ENCODE measurements at regions not wholly inside any gene's neighbourhood (a gene's known extent, or its start where the extent isn't known, plus 50 kb on each side); places are given as distances from the start of the nearest gene placed in this dataset.

- DNase-seq (ENCODE audit: low read depth in 2 of 3, low spot score in 2 of 3): no peak
These were observed 683.5 kb downstream of the TUSC7 start for GRCh38 chr3:117393119-117393518.

DNA sequence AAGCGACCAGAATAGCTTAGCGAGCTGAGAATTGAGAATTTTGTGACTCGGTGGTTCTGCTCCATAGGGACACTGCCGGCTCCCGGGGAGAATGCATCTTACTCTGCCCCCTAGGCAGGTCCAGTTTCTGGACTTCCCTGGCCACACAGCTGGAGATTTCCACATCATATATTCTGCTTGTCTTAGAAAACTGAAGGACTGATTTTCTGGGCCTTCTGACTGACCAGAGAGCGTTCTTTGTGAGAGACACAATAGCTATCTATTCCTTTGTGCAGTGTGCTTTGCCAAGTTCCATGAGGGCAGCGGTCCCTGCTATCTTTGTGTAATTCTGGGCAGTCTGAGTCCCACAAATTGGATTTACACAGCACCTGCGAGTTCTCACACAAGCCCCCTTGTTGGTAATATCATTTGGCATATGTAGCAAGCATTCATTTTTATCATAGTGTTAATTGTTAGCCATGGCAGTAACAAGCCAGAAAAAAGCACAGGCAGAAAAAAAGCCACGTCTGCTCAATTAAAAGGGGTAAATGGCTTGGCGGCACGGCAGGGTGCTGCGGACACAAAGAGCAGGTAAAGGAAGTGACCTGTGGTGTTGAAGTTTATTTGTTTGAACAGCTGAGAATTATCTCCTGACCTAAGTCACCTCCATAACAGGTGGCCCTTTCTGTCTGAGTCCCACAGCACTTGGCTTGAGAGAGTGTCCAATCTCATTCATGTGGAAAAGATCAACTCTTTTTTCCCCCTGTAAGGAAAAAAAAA, 688.7 kb downstream of the TUSC7 start:
- DNase-seq (ENCODE audit: low read depth in 2 of 3, low spot score in 2 of 3): no peak

- DNase-seq (ENCODE audit: low read depth in 2 of 3, low spot score in 2 of 3): no peak
These were observed 689.9 kb downstream of the TUSC7 start for GRCh38 chr3:117399311-117400078.

- DNase-seq (ENCODE audit: low read depth in 2 of 3, low spot score in 2 of 3): no peak
These were observed 690.7 kb downstream of the TUSC7 start for GRCh38 chr3:117400303-117400702.

- DNase-seq (ENCODE audit: low read depth in 2 of 3, low spot score in 2 of 3): no peak
These were observed 694.6 kb downstream of the TUSC7 start for GRCh38 chr3:117404141-117404540.

DNA sequence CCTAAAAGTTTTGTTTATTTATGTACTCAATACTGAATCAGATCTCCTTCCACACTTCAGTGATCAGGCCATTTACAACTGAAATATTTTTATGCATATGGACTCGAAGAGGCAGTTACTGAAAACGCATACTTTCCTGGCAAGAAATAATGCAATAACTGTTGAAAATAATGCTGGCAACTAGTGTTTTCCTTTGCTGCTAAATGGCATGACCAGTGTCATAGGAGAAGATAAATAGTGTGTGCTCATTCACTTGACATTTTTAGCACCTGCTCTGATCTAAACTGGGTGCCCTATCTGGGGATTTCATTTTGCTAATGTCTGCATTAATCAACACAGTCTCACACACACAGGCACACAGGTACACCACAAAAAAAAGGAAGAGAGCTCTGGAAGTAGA, 695.2 kb downstream of the TUSC7 start:
- no peak for DNase-seq (ENCODE audit: low read depth in 2 of 3, low spot score in 2 of 3)

DNA sequence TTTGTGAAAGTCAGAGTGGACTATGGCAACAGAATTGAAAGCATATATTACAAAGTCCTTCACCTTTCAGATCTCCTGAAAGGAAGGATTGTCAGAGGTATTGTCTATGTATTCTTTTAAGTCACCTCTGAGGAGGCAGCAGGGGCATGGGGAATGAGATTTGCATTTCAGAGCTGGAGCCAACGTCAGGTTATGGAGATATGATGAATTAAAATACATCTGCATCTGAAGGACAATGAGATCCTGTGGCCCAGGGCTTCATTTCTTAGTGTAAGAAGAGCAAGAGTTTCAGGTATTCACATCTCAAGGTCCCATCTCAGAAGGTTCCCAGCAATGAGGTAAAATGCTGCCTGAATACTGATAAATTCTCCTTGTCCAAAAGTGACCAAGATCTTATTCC, 695.8 kb downstream of the TUSC7 start:
- DNase-seq (ENCODE audit: low read depth in 2 of 3, low spot score in 2 of 3): no peak

DNA sequence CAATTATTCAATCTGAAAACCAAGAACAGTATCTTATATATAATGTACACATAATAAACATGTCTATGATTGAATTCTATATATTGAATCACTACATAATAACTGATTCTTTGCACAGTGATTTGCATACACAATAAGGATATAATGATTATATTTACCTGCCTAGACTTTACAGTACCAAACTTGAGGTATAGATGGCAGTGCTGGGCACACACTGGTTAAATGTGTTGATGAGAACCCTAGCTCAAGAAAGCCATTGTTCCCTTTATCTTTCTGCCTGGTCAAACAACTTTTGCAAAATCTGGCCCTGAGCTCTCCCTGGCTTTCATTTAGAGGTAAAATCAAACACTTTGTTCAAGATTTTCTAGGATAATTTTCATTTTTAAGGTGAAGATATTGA, 697.7 kb downstream of the TUSC7 start:
- no peak for DNase-seq (ENCODE audit: low read depth in 2 of 3, low spot score in 2 of 3)

DNA sequence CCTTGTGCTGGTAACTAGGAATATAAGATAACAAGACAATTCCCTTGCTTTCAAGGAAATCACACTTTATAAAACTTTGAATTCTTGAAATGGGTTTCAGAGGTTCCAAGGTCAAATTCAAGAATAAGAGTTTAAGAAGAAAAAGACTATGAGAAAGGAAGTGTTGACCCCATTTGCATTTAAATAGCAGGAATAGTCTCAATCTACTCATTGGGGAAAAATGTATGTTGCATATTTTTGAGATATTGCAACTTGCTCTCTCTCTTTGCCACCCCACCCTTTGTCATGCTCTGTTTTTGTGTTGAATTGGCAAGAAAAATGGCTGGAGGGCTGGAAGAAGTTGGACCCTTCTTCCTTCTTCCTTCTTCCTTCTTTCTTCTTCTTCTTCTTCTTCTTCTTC, 699.2 kb downstream of the TUSC7 start:
- DNase-seq (ENCODE audit: low read depth in 2 of 3, low spot score in 2 of 3): no peak

GRCh38 chr3:117409256-117409655, 699.7 kb downstream of the TUSC7 start:
- no peak for DNase-seq (ENCODE audit: low read depth in 2 of 3, low spot score in 2 of 3)

GRCh38 chr3:117409701-117410459, 700.3 kb downstream of the TUSC7 start:
- DNase-seq (ENCODE audit: low read depth in 2 of 3, low spot score in 2 of 3): no peak

GRCh38 chr3:117411971-117412370, 702.4 kb downstream of the TUSC7 start:
- no peak for DNase-seq (ENCODE audit: low read depth in 2 of 3, low spot score in 2 of 3)

DNA sequence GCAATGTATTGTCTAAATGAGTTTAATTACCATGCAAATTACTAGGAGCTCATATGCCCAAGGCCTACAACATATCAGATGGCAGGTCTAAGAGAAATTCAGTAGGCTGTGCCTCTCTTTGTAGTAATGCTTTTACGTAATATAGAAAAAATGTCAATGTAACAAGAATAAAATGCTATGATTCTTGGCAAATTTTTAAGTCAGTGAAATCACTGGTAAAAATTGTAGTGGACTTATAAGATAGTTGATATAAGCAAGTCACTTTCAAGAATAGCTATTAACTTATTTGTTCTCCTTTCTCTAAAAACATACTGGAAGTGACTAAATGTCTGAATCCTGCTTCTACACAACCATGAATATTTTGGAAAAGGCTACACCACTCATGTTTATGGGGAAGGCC, 707.8 kb downstream of the TUSC7 start:
- DNase-seq (ENCODE audit: low read depth in 2 of 3, low spot score in 2 of 3): no peak

- no peak for DNase-seq (ENCODE audit: low read depth in 2 of 3, low spot score in 2 of 3)
These were observed 717.5 kb downstream of the TUSC7 start for GRCh38 chr3:117427081-117427480.

DNA sequence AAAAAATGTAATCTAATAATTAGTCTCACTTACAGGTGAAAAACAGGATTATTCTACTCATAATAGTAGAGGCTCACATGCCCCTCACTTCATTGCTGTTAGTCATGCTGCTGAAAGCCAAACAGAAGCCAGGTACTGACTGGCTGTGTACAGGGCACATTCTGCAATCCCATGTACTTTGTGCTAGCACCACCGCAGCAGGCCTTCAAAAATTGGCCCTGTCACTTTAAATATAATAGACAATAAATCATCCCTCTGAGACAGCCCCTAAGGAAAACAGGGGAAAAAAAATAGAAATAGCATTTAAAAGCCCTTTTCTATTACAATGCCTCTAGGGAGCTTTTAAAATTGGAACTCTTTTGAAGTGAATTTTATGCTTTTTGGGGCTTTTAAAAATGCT, 723.8 kb downstream of the TUSC7 start:
- DNase-seq (ENCODE audit: low read depth in 2 of 3, low spot score in 2 of 3): no peak

- DNase-seq (ENCODE audit: low read depth in 2 of 3, low spot score in 2 of 3): no peak
These were observed 725.3 kb downstream of the TUSC7 start for GRCh38 chr3:117434661-117435412.

DNA sequence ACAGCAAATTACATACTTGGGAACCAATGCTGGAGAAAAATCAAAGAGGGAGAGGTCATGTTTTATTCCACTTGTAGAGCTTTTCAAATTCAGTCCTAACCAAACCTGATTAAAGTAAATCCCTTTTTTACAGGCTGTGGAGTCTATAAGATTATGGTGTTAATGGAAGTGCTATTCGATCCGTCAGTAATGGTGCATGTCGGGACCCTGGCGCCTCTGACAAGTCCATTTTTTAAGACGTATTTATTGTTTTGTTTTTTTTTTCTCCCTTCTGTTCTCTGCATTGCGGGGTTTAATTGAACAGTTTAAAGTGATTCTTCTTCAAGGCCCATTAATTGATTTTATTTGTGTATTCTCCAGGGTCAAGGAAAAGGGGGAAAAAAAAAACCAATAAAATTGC, 725.9 kb downstream of the TUSC7 start:
- DNase-seq (ENCODE audit: low read depth in 2 of 3, low spot score in 2 of 3): no peak

DNA sequence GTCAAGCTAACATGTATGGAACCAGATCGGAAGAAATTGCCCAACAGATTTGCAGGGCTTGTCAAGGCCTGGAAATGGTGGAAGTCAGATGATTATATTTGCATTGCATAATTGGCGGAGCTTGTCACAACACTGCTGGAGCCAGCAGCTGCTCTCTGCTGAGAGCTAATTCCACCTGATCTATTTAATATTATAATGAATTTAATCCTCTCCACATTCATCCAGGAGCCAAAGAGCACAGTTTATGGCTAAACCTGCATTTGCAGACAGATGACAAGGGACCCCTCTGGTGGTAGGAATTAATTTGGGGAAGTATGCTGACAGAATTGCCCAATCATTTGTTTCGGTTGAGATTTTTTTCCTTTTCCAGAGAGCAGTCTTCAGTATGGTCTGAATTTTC, 730.2 kb downstream of the TUSC7 start:
- DNase-seq (ENCODE audit: low read depth in 2 of 3, low spot score in 2 of 3): no peak

- no peak for DNase-seq (ENCODE audit: low read depth in 2 of 3, low spot score in 2 of 3)
These were observed 732.3 kb downstream of the TUSC7 start for GRCh38 chr3:117441851-117442250.

GRCh38 chr3:117442566-117442965, 733.0 kb downstream of the TUSC7 start:
- DNase-seq (ENCODE audit: low read depth in 2 of 3, low spot score in 2 of 3): no peak

GRCh38 chr3:117443014-117443413, 733.4 kb downstream of the TUSC7 start:
- no peak for DNase-seq (ENCODE audit: low read depth in 2 of 3, low spot score in 2 of 3)
